SK-N-SH (cell line): ENCODE measurements at regions not wholly inside any gene's neighbourhood (a gene's known extent, or its start where the extent isn't known, plus 50 kb on each side); places are given as distances from the start of the nearest gene placed in this dataset.

ENCODE experiments used
- CTCF ChIA-PET: fragments of 300-600, 350-600 bp; formaldehyde crosslinking; extraction: SDS; loops from one replicate; lab custom pipeline; 2021; lab: Yijun Ruan, JAX
- POLR2A ChIA-PET: fragments of 350-600 bp; sonication (Branson Sonifier 250); formaldehyde crosslinking; extraction: SDS; loops from one replicate; lab custom pipeline; 2020; ENCODE audit warnings: antibody characterized with exemption, inconsistent platforms; lab: Yijun Ruan, JAX
- DNase-seq: peaks from one replicate; pipeline ENCODE4 v3.0.0; 2012
- H2AFZ ChIP-seq: fragments of 200-600 bp; sonication (generic); 2 replicates; pipeline ENCODE4 v1.8.1; 2016; ENCODE audit warnings: antibody characterized with exemption, mild to moderate bottlenecking, low read depth
- H3F3A ChIP-seq: fragments of 200-600 bp; sonication (generic); replicated peaks from 2 replicates; pipeline ENCODE3; 2016; ENCODE audit warnings: antibody characterized with exemption, mild to moderate bottlenecking; ENCODE audit not compliant: insufficient read depth
- H3K27ac ChIP-seq, 2 experiments: fragments of 200-500 bp in 1 of 2; fragments of 200-600 bp in 1 of 2; sonication (Bioruptor generic) in 1 of 2; sonication (generic), shearing (Covaris generic) in 1 of 2; 2 replicates each; pipeline versions ENCODE4 v1.5.1 to v1.6.1; 2014 to 2016; ENCODE audit warnings: low read depth in 2 of 2, inconsistent platforms in 1 of 2, low read length in 1 of 2, mild to moderate bottlenecking in 1 of 2, mixed read lengths in 1 of 2
- H3K27me3 ChIP-seq: fragments of 200-600 bp; sonication (generic), shearing (Covaris generic); 2 replicates; pipeline ENCODE4 v1.6.1; 2016; ENCODE audit warnings: mixed run types; ENCODE audit not compliant: insufficient read depth
- H3K36me3 ChIP-seq, 2 experiments: fragments of 200-500 bp in 1 of 2; fragments of 200-600 bp in 1 of 2; sonication (Bioruptor generic) in 1 of 2; sonication (generic) in 1 of 2; replicated peaks in 1 of 2; 2 replicates each; pipeline versions ENCODE3 to v1.5.1; 2014 to 2016; ENCODE audit warnings: low read length in 1 of 2, mild to moderate bottlenecking in 1 of 2; ENCODE audit not compliant: insufficient read depth in 2 of 2, control insufficient read depth in 1 of 2
- H3K4me1 ChIP-seq, 2 experiments: fragments of 200-500 bp in 1 of 2; fragments of 200-600 bp in 1 of 2; sonication (Bioruptor generic) in 1 of 2; sonication (generic), shearing (Covaris generic) in 1 of 2; 2 replicates each; pipeline versions ENCODE4 v1.5.1 to v1.6.1; 2014 to 2016; ENCODE audit warnings: low read depth in 1 of 2, low read length in 1 of 2, mixed run types in 1 of 2; ENCODE audit not compliant: insufficient read depth in 2 of 2, control insufficient read depth in 1 of 2
- H3K4me2 ChIP-seq: fragments of 200-600 bp; sonication (generic), shearing (Covaris generic); 2 replicates; pipeline ENCODE4 v1.6.1; 2017; ENCODE audit warnings: mixed run types
- H3K4me3 ChIP-seq, 2 experiments: fragments of 200-500 bp in 1 of 2; fragments of 200-600 bp in 1 of 2; sonication (Bioruptor generic) in 1 of 2; sonication (generic), shearing (Covaris generic) in 1 of 2; 2 replicates each; pipeline versions ENCODE4 v1.5.1 to v1.8.1; 2014 to 2016; ENCODE audit warnings: low read depth in 2 of 2, inconsistent platforms in 1 of 2, low read length in 1 of 2, mild to moderate bottlenecking in 1 of 2, mixed read lengths in 1 of 2, moderate library complexity in 1 of 2
- H3K79me2 ChIP-seq: fragments of 200-600 bp; sonication (generic); 2 replicates; pipeline ENCODE4 v1.8.1; 2017; ENCODE audit warnings: mild to moderate bottlenecking; ENCODE audit not compliant: insufficient read depth
- H3K9ac ChIP-seq: fragments of 200-600 bp; sonication (generic); 2 replicates; pipeline ENCODE4 v1.6.1; 2017; ENCODE audit warnings: mixed run types
- H3K9me2 ChIP-seq: fragments of 200-600 bp; sonication (generic); 2 replicates; pipeline ENCODE4 v1.6.1; 2017; ENCODE audit warnings: mixed run types
- H3K9me3 ChIP-seq: fragments of 200-600 bp; sonication (generic); 2 replicates; pipeline ENCODE4 v1.6.1; 2017; ENCODE audit warnings: mixed run types, mild to moderate bottlenecking, moderate library complexity
- H4K20me1 ChIP-seq: fragments of 200-600 bp; sonication (generic); 2 replicates; pipeline ENCODE4 v1.6.1; 2017; ENCODE audit warnings: mild to moderate bottlenecking, mixed run types; ENCODE audit not compliant: insufficient read depth
- FOXM1 ChIP-seq: IDR thresholded peaks from 2 replicates; pipeline ENCODE4 v1.4.0; 2012; ENCODE audit warnings: low read depth, mild to moderate bottlenecking
- GABPA ChIP-seq: IDR thresholded peaks from 2 replicates; pipeline ENCODE4 v1.4.0; 2012; ENCODE audit warnings: low read depth, mild to moderate bottlenecking
- GATA2 ChIP-seq: sonication (generic); formaldehyde crosslinking; IDR thresholded peaks from 2 replicates; pipeline ENCODE4 v1.5.0; 2020; ENCODE audit warnings: mild to moderate bottlenecking, missing genetic modification reagents
- MEF2A ChIP-seq: IDR thresholded peaks from 2 replicates; pipeline ENCODE4 v1.4.0; 2012; ENCODE audit warnings: low read depth, borderline replicate concordance
- NFIC ChIP-seq: IDR thresholded peaks from 2 replicates; pipeline ENCODE4 v1.4.0; 2012; ENCODE audit warnings: borderline replicate concordance
- NRF1 ChIP-seq: IDR thresholded peaks from 2 replicates; pipeline ENCODE4 v1.6.1; 2012; ENCODE audit warnings: low read depth, mild to moderate bottlenecking, low read length
- POLR2AphosphoS5 ChIP-seq: IDR thresholded peaks from 2 replicates; pipeline ENCODE4 v1.6.1; 2012; ENCODE audit warnings: low read depth, low read length
- RAD21 ChIP-seq: IDR thresholded peaks from 2 replicates; pipeline ENCODE4 v1.6.1; 2012; ENCODE audit warnings: mild to moderate bottlenecking, low read length
- RFX5 ChIP-seq: IDR thresholded peaks from 2 replicates; pipeline ENCODE4 v1.6.1; 2012; ENCODE audit warnings: mild to moderate bottlenecking, improper control_type of control experiment, low read length
- SMC3 ChIP-seq: IDR thresholded peaks from 2 replicates; pipeline ENCODE4 v1.6.1; 2012; ENCODE audit warnings: low read depth, low read length, improper control_type of control experiment
- TAF1 ChIP-seq: IDR thresholded peaks from 2 replicates; pipeline ENCODE4 v1.6.1; 2012; ENCODE audit warnings: low read depth, mild to moderate bottlenecking, low read length, moderate library complexity, borderline replicate concordance
- TCF12 ChIP-seq: IDR thresholded peaks from 2 replicates; pipeline ENCODE4 v1.4.0; 2012
- YY1 ChIP-seq: IDR thresholded peaks from 2 replicates; pipeline ENCODE4 v1.4.0; 2012; ENCODE audit warnings: low read depth, mild to moderate bottlenecking
- WGBS: methylation state at CpG from one replicate; pipeline ENCODE4 v1.1.6; 2017; ENCODE audit warnings: low lambda C conversion rate; 5-methylcytosine and 5-hydroxymethylcytosine counted together
- TF ChIP-seq, protein P1 (sequence below): IDR thresholded peaks from 2 replicates; pipeline ENCODE4 v1.6.1; 2012; ENCODE audit warnings: mild to moderate bottlenecking, low read depth, low read length, moderate library complexity
- TF ChIP-seq, protein P2 (sequence below): IDR thresholded peaks from 2 replicates; pipeline ENCODE4 v1.4.0; 2012; ENCODE audit warnings: low read depth, borderline replicate concordance
- TF ChIP-seq, protein P3 (sequence below): IDR thresholded peaks from 2 replicates; pipeline ENCODE4 v1.4.0; 2012; ENCODE audit warnings: low read depth, borderline replicate concordance
- TF ChIP-seq, protein P4 (sequence below): fragments of 150-350 bp; IDR thresholded peaks from 2 replicates; pipeline ENCODE4 v1.6.1; 2017; ENCODE audit warnings: antibody characterized with exemption, low read length, low read depth, borderline replicate concordance

- TF ChIP-seq RAD21 (no peak), NRF1 (no peak), SMC3 (no peak), NFIC (no peak)
- TF ChIP-seq, protein P1, sequence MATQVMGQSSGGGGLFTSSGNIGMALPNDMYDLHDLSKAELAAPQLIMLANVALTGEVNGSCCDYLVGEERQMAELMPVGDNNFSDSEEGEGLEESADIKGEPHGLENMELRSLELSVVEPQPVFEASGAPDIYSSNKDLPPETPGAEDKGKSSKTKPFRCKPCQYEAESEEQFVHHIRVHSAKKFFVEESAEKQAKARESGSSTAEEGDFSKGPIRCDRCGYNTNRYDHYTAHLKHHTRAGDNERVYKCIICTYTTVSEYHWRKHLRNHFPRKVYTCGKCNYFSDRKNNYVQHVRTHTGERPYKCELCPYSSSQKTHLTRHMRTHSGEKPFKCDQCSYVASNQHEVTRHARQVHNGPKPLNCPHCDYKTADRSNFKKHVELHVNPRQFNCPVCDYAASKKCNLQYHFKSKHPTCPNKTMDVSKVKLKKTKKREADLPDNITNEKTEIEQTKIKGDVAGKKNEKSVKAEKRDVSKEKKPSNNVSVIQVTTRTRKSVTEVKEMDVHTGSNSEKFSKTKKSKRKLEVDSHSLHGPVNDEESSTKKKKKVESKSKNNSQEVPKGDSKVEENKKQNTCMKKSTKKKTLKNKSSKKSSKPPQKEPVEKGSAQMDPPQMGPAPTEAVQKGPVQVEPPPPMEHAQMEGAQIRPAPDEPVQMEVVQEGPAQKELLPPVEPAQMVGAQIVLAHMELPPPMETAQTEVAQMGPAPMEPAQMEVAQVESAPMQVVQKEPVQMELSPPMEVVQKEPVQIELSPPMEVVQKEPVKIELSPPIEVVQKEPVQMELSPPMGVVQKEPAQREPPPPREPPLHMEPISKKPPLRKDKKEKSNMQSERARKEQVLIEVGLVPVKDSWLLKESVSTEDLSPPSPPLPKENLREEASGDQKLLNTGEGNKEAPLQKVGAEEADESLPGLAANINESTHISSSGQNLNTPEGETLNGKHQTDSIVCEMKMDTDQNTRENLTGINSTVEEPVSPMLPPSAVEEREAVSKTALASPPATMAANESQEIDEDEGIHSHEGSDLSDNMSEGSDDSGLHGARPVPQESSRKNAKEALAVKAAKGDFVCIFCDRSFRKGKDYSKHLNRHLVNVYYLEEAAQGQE = no peak
Observed at GRCh38 chr6:12578097-12578496, 138.5 kb upstream of the PHACTR1 start (continued).

DNA sequence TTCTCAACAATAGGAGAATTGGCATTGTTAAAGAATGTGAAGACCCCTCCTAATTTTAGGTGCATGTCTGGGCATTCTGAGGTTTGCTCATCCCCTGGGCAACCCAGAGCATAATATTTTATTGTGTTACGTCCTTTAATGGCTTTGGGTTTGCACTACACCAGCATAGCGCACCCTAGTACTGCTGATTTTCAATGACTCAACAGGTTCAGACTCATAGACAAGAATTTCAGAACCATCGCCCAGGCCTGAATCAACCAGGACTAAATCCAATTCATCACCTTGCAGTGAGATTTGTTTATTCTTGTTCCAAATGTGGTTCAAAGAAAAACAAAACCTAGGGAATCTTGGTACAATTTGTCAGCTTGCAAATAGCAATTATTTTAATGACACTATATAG lies 137.8 kb upstream of the PHACTR1 start:
- CTCF ChIA-PET = no interaction called here
- POLR2A ChIA-PET = no interaction called here
- H3K79me2 ChIP-seq = no peaks in the 10 kb centered on the region
- H4K20me1 ChIP-seq = no peaks in the 10 kb centered on the region
- H3F3A ChIP-seq = peaks cover 2% of the 10 kb centered on the region
- WGBS = 80% methylated on average over 3 of the region's 3 CpGs
- no peak for DNase-seq
- H2AFZ ChIP-seq = no peak overlapping the region
- no peak overlapping the region for H3K4me2 ChIP-seq
- H3K9me3 ChIP-seq = no peaks in the 10 kb centered on the region
- no peak overlapping the region for H3K9ac ChIP-seq
- no peaks in the 10 kb centered on the region for H3K9me2 ChIP-seq
- no peak for TF ChIP-seq GATA2 (CRISPR knock-in tag)
- TF ChIP-seq RAD21 = no peak
- no peak for TF ChIP-seq POLR2AphosphoS5
- TF ChIP-seq, protein P2, sequence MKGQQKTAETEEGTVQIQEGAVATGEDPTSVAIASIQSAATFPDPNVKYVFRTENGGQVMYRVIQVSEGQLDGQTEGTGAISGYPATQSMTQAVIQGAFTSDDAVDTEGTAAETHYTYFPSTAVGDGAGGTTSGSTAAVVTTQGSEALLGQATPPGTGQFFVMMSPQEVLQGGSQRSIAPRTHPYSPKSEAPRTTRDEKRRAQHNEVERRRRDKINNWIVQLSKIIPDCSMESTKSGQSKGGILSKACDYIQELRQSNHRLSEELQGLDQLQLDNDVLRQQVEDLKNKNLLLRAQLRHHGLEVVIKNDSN = no peak
- no peak for TF ChIP-seq MEF2A
- no peak for TF ChIP-seq NFIC
- no peak for TF ChIP-seq TCF12
- TF ChIP-seq, protein P3, sequence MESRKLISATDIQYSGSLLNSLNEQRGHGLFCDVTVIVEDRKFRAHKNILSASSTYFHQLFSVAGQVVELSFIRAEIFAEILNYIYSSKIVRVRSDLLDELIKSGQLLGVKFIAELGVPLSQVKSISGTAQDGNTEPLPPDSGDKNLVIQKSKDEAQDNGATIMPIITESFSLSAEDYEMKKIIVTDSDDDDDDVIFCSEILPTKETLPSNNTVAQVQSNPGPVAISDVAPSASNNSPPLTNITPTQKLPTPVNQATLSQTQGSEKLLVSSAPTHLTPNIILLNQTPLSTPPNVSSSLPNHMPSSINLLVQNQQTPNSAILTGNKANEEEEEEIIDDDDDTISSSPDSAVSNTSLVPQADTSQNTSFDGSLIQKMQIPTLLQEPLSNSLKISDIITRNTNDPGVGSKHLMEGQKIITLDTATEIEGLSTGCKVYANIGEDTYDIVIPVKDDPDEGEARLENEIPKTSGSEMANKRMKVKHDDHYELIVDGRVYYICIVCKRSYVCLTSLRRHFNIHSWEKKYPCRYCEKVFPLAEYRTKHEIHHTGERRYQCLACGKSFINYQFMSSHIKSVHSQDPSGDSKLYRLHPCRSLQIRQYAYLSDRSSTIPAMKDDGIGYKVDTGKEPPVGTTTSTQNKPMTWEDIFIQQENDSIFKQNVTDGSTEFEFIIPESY = no peak
- no peak for TF ChIP-seq TAF1
- TF ChIP-seq, protein P4, sequence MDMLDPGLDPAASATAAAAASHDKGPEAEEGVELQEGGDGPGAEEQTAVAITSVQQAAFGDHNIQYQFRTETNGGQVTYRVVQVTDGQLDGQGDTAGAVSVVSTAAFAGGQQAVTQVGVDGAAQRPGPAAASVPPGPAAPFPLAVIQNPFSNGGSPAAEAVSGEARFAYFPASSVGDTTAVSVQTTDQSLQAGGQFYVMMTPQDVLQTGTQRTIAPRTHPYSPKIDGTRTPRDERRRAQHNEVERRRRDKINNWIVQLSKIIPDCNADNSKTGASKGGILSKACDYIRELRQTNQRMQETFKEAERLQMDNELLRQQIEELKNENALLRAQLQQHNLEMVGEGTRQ = no peak
- TF ChIP-seq GABPA = no peak
- TF ChIP-seq SMC3 = no peak
- no peak for TF ChIP-seq NRF1
- no peak for TF ChIP-seq RFX5
- no peak for TF ChIP-seq YY1
- TF ChIP-seq FOXM1 = no peak
- TF ChIP-seq, all 33 proteins: peak for 0
- Histone ChIP-seq H3K27me3 (no peaks in the 10 kb centered on the region), H3K4me1 (peaks cover 0 to 5% of the 10 kb centered on the region in 2 experiments; a peak in 2 of 4 replicates), H3K27ac (no peak overlapping the region), H3K36me3 (no peaks in the 10 kb centered on the region), H3K4me3 (no peak overlapping the region)
